Stromal cell of bone marrow (primary cell): ENCODE measurements at regions not wholly inside any gene's neighbourhood (a gene's known extent, or its start where the extent isn't known, plus 50 kb on each side); places are given as distances from the start of the nearest gene placed in this dataset.
"Not testable (repeated sequence)": the region's sequence is repeated elsewhere in the genome, so short reads cannot be mapped to it uniquely, and the experiment has no call there.

Experiments used
- DNase-seq: peaks from one replicate; pipeline ENCODE4 v3.0.0-alpha.2; 2012; ENCODE audit warnings: low read depth

- no peak for DNase-seq
These were observed 739.1 kb downstream of the ZPLD1 start for GRCh38 chr3:103173940-103174339.

- no peak for DNase-seq
These were observed 746.3 kb downstream of the ZPLD1 start for GRCh38 chr3:103181160-103181559.

GRCh38 chr3:103184772-103185171 is 750.0 kb downstream of the ZPLD1 start:
- DNase-seq, result no peak

- DNase-seq, result no peak
These were observed 755.1 kb downstream of the ZPLD1 start for GRCh38 chr3:103189941-103190340.

GRCh38 chr3:103195216-103195615 is 760.4 kb downstream of the ZPLD1 start:
- no peak for DNase-seq

- DNase-seq, result no peak
These were observed 768.6 kb downstream of the ZPLD1 start for GRCh38 chr3:103203441-103203840.

- no peak for DNase-seq
These were observed 775.8 kb downstream of the ZPLD1 start for GRCh38 chr3:103210583-103210982.

- DNase-seq, result no peak
These were observed 783.3 kb downstream of the ZPLD1 start for GRCh38 chr3:103218146-103218545.

GRCh38 chr3:103218793-103219192 is 784.0 kb downstream of the ZPLD1 start:
- DNase-seq, result no peak

GRCh38 chr3:103227651-103228050 is 792.8 kb downstream of the ZPLD1 start:
- DNase-seq, result no peak

- DNase-seq, result no peak
These were observed 812.6 kb downstream of the ZPLD1 start for GRCh38 chr3:103247459-103247858.

GRCh38 chr3:103254827-103255226 is 820.0 kb downstream of the ZPLD1 start:
- DNase-seq, result not testable (repeated sequence)

GRCh38 chr3:103269287-103269686 is 834.5 kb downstream of the ZPLD1 start:
- DNase-seq, result no peak

GRCh38 chr3:103271575-103271974 is 836.8 kb downstream of the ZPLD1 start:
- no peak for DNase-seq

GRCh38 chr3:103295974-103296570 is 861.3 kb downstream of the ZPLD1 start:
- DNase-seq, result no peak

- DNase-seq, result not testable (repeated sequence)
These were observed 862.7 kb downstream of the ZPLD1 start for GRCh38 chr3:103297502-103297901.

- DNase-seq, result no peak
These were observed 871.3 kb downstream of the ZPLD1 start for GRCh38 chr3:103306104-103306503.

GRCh38 chr3:103308921-103309320 is 874.1 kb downstream of the ZPLD1 start:
- DNase-seq, result no peak

GRCh38 chr3:103319912-103320311 is 885.1 kb downstream of the ZPLD1 start:
- no peak for DNase-seq

GRCh38 chr3:103337179-103337845 is 902.5 kb downstream of the ZPLD1 start:
- DNase-seq, result no peak

- DNase-seq, result no peak
These were observed 906.3 kb downstream of the ZPLD1 start for GRCh38 chr3:103341078-103341606.

- no peak for DNase-seq
These were observed 907.5 kb downstream of the ZPLD1 start for GRCh38 chr3:103342205-103342731.

GRCh38 chr3:103349760-103350159 is 914.9 kb downstream of the ZPLD1 start:
- DNase-seq, result no peak
